ENCODE measurements at regions not wholly inside any gene's neighbourhood (a gene's known extent, or its start where the extent isn't known, plus 50 kb on each side); places are given as distances from the start of the nearest gene placed in this dataset.

DNA sequence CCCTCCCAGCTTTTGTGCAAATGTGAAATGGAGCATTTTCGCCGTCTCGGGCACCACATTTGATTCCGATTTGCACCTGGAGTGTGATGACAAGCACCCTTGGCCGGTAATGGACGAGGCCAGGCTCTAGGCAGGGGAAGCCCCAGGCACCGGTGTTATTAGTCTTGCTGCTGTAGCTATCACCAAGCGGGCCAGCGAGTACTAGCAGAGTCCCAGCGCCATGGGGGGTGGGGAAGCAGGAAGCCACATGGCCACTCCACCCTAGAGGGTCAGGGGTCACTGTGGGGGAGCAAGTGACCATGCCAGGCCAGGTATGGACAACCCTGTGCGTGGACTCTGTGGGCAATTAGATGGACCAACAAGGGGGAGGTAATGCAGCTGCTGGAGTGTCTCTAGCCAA is 88.8 kb downstream of the CPZ start:
- TF ChIP-seq EZH2 (IDR thresholded peaks at IDR 0.05; ENCODE audit: low read length), result no peak
- TF ChIP-seq, protein P1, sequence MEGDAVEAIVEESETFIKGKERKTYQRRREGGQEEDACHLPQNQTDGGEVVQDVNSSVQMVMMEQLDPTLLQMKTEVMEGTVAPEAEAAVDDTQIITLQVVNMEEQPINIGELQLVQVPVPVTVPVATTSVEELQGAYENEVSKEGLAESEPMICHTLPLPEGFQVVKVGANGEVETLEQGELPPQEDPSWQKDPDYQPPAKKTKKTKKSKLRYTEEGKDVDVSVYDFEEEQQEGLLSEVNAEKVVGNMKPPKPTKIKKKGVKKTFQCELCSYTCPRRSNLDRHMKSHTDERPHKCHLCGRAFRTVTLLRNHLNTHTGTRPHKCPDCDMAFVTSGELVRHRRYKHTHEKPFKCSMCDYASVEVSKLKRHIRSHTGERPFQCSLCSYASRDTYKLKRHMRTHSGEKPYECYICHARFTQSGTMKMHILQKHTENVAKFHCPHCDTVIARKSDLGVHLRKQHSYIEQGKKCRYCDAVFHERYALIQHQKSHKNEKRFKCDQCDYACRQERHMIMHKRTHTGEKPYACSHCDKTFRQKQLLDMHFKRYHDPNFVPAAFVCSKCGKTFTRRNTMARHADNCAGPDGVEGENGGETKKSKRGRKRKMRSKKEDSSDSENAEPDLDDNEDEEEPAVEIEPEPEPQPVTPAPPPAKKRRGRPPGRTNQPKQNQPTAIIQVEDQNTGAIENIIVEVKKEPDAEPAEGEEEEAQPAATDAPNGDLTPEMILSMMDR (optimal IDR thresholded peaks at IDR 0.05 in 1 of 3, IDR thresholded peaks at IDR 0.05 in 1 of 3, conservative IDR thresholded peaks at IDR 0.05 in 1 of 3; ENCODE audit: extremely low read depth in 1 of 3, insufficient read depth in 2 of 3, low read length in 3 of 3), result no peak
- dilution Hi-C loops (cut with MboI; ENCODE audit: extremely low pct_ligation_motif_present, low sequenced_read_pairs), result no loop called here
- FAIRE-seq, result no peak

DNA sequence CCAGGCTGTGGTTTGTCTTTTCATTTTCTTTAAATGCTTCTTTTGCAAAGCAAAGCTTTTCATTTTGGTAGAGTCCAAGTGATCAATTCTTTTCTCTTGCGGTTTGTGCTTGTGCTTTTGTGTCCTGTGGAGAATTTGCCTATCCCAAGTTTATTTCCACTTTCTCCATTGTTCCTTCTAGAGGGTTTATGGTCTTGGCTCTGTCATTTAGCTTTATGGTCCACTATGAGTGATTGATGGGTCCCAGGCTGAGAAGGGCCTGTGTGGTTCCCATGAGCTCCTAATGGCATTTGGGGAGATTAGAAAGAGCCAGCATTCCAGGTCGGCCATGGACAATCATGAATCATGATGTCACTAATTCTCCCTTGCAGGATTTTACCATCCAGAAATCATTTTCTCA is 86.5 kb downstream of the CPZ start:
- Histone ChIP-seq H2AFZ (ENCODE audit: control insufficient read depth, low read length) (no peak overlapping the region), H3K27me3 (ENCODE audit: control insufficient read depth, extremely low read depth, insufficient read depth, low read length) (no peaks in the 10 kb centered on the region), H4K20me1 (ENCODE audit: control insufficient read depth, extremely low read depth, insufficient read depth, low read length) (no peaks in the 10 kb centered on the region), H3K4me2 (ENCODE audit: control insufficient read depth, extremely low read depth, insufficient read depth, low read depth, low read length) (no peak overlapping the region), H3K79me2 (ENCODE audit: control insufficient read depth, insufficient read depth, low read length) (no peaks in the 10 kb centered on the region), H3K36me3 (ENCODE audit: control insufficient read depth in 2 of 2, extremely low read depth in 1 of 2, insufficient read depth in 2 of 2, low read length in 2 of 2) (no peaks in the 10 kb centered on the region), H3K9me3 (ENCODE audit: control insufficient read depth, low read depth, low read length) (no peaks in the 10 kb centered on the region), H3K9me1 (ENCODE audit: control insufficient read depth, extremely low read depth, insufficient read depth, low read length) (no peaks in the 10 kb centered on the region), H3K4me1 (ENCODE audit: control insufficient read depth, extremely low read depth, insufficient read depth, low read length) (no peaks in the 10 kb centered on the region), H3K9ac (ENCODE audit: control insufficient read depth, extremely low read depth, insufficient read depth, low read length) (no peak overlapping the region), H3K27ac (ENCODE audit: control insufficient read depth, insufficient read depth, low read length) (no peak overlapping the region), H3K4me3 (ENCODE audit: control insufficient read depth in 2 of 3, extremely low read depth in 1 of 3, insufficient read depth in 2 of 3, low read depth in 1 of 3, low read length in 3 of 3) (no peak overlapping the region)
- no peak for DNase-seq (ENCODE audit: low read depth, low spot score)
- dilution Hi-C loops (cut with MboI; ENCODE audit: extremely low pct_ligation_motif_present, low sequenced_read_pairs), result no loop called here
- TF ChIP-seq, protein P1 (optimal IDR thresholded peaks at IDR 0.05 in 1 of 3, IDR thresholded peaks at IDR 0.05 in 1 of 3, conservative IDR thresholded peaks at IDR 0.05 in 1 of 3; ENCODE audit: extremely low read depth in 1 of 3, insufficient read depth in 2 of 3, low read length in 3 of 3), result no peak
- no peak for TF ChIP-seq EZH2 (IDR thresholded peaks at IDR 0.05; ENCODE audit: low read length)
- FAIRE-seq, result no peak

More for the DNA sequence above, 88.8 kb downstream of the CPZ start:
- H3K79me2 ChIP-seq (ENCODE audit: control insufficient read depth, insufficient read depth, low read length), result no peaks in the 10 kb centered on the region
- no peaks in the 10 kb centered on the region for H3K4me1 ChIP-seq (ENCODE audit: control insufficient read depth, extremely low read depth, insufficient read depth, low read length)
- H3K4me3 ChIP-seq (ENCODE audit: control insufficient read depth in 2 of 3, extremely low read depth in 1 of 3, insufficient read depth in 2 of 3, low read depth in 1 of 3, low read length in 3 of 3), result no peak overlapping the region
- no peak for DNase-seq (ENCODE audit: low read depth, low spot score)
- no peak overlapping the region for H2AFZ ChIP-seq (ENCODE audit: control insufficient read depth, low read length)
- H3K9me1 ChIP-seq (ENCODE audit: control insufficient read depth, extremely low read depth, insufficient read depth, low read length), result no peaks in the 10 kb centered on the region
- H3K4me2 ChIP-seq (ENCODE audit: control insufficient read depth, extremely low read depth, insufficient read depth, low read depth, low read length), result no peak overlapping the region
- no peak overlapping the region for H3K9ac ChIP-seq (ENCODE audit: control insufficient read depth, extremely low read depth, insufficient read depth, low read length)
- H3K9me3 ChIP-seq (ENCODE audit: control insufficient read depth, low read depth, low read length), result no peaks in the 10 kb centered on the region
- H4K20me1 ChIP-seq (ENCODE audit: control insufficient read depth, extremely low read depth, insufficient read depth, low read length), result no peaks in the 10 kb centered on the region
- no peaks in the 10 kb centered on the region for H3K27me3 ChIP-seq (ENCODE audit: control insufficient read depth, extremely low read depth, insufficient read depth, low read length)
- H3K27ac ChIP-seq (ENCODE audit: control insufficient read depth, insufficient read depth, low read length), result no peak overlapping the region
- H3K36me3 ChIP-seq (ENCODE audit: control insufficient read depth in 2 of 2, extremely low read depth in 1 of 2, insufficient read depth in 2 of 2, low read length in 2 of 2), result no peaks in the 10 kb centered on the region
